RCC 7860 (cell line): ENCODE measurements at regions not wholly inside any gene's neighbourhood (a gene's known extent, or its start where the extent isn't known, plus 50 kb on each side); places are given as distances from the start of the nearest gene placed in this dataset.

Experiments used
- DNase-seq: peaks from one replicate; pipeline ENCODE4 v3.0.0-alpha.2; 2015; ENCODE audit warnings: low spot score
- FAIRE-seq: peaks from 2 replicates; lab custom pipeline; 2012; peaks lifted over from hg19 to GRCh38; lab: Jason Lieb, UNC

GRCh38 chr1:56199061-56199460 is 380.3 kb downstream of the PLPP3 start:
- no peak for DNase-seq
- no peak for FAIRE-seq

GRCh38 chr1:56197946-56198345 is 381.4 kb downstream of the PLPP3 start:
- FAIRE-seq: no peak
- no peak for DNase-seq

- FAIRE-seq: no peak
- DNase-seq: no peak
Measured at GRCh38 chr1:56196839-56197238, 382.5 kb downstream of the PLPP3 start.

GRCh38 chr1:56194701-56195300 is 384.6 kb downstream of the PLPP3 start:
- FAIRE-seq (no peak), DNase-seq (no peak)

GRCh38 chr1:56193656-56194055 is 385.7 kb downstream of the PLPP3 start:
- FAIRE-seq: no peak
- no peak for DNase-seq

GRCh38 chr1:56191369-56191768 is 388.0 kb downstream of the PLPP3 start:
- FAIRE-seq (no peak), DNase-seq (no peak)

- FAIRE-seq (no peak), DNase-seq (no peak)
Measured at GRCh38 chr1:56190806-56191365, 388.5 kb downstream of the PLPP3 start.

- FAIRE-seq: no peak
- DNase-seq: no peak
Measured at GRCh38 chr1:56189946-56190805, 389.2 kb downstream of the PLPP3 start.

- DNase-seq (no peak), FAIRE-seq (no peak)
Measured at GRCh38 chr1:56189454-56189853, 389.9 kb downstream of the PLPP3 start.

GRCh38 chr1:56188855-56189254 is 390.5 kb downstream of the PLPP3 start:
- FAIRE-seq (no peak), DNase-seq (no peak)

GRCh38 chr1:56188221-56188620 is 391.1 kb downstream of the PLPP3 start:
- DNase-seq: no peak
- no peak for FAIRE-seq

- DNase-seq (no peak), FAIRE-seq (peak; percentile 10)
Measured at GRCh38 chr1:56187405-56187804, 392.0 kb downstream of the PLPP3 start.

- DNase-seq (no peak), FAIRE-seq (no peak)
Measured at GRCh38 chr1:56185493-56185892, 393.9 kb downstream of the PLPP3 start.

- FAIRE-seq (no peak), DNase-seq (no peak)
Measured at GRCh38 chr1:56183151-56183550, 396.2 kb downstream of the PLPP3 start.

- FAIRE-seq (no peak), DNase-seq (no peak)
Measured at GRCh38 chr1:56180520-56181190, 398.7 kb downstream of the PLPP3 start.

GRCh38 chr1:56179543-56179942 is 399.8 kb downstream of the PLPP3 start:
- FAIRE-seq (no peak), DNase-seq (no peak)

- no peak for FAIRE-seq
Measured at GRCh38 chr1:56175211-56175610, 404.2 kb downstream of the PLPP3 start.

GRCh38 chr1:56174176-56174885 is 405.0 kb downstream of the PLPP3 start:
- FAIRE-seq (no peak), DNase-seq (no peak)

More at GRCh38 chr1:56175211-56175610, 404.2 kb downstream of the PLPP3 start:
- DNase-seq: no peak

- no peak for FAIRE-seq
- DNase-seq: no peak
Measured at GRCh38 chr1:56173736-56174135, 405.6 kb downstream of the PLPP3 start.

- FAIRE-seq (peak; percentile 86), DNase-seq (no peak)
Measured at GRCh38 chr1:56171670-56172069, 407.7 kb downstream of the PLPP3 start.

- DNase-seq: no peak
- FAIRE-seq: no peak
Measured at GRCh38 chr1:56170784-56171320, 408.5 kb downstream of the PLPP3 start.
